Calu3 (cell line): ENCODE measurements at regions not wholly inside any gene's neighbourhood (a gene's known extent, or its start where the extent isn't known, plus 50 kb on each side); places are given as distances from the start of the nearest gene placed in this dataset.
"Not testable (repeated sequence)": the region's sequence is repeated elsewhere in the genome, so short reads cannot be mapped to it uniquely, and the experiment has no call there.

ENCODE experiments used
- BruUV-seq: library from RNA; stranded (reverse); fragments of 400-500 nt; replicated peaks from 2 replicates; lab custom pipeline; 2021; lab: Mats Ljungman, UMichigan
- CTCF ChIA-PET: fragments of 300-600 bp; sonication (Branson Sonifier 250); formaldehyde crosslinking; loops from one replicate; lab custom pipeline; 2022; ENCODE audit warnings: antibody characterized with exemption; lab: Charles Lee
- DNase-seq: peaks from one replicate; pipeline ENCODE4 v3.0.0; 2022
- H3K27ac Mint-ChIP-seq: one replicate; pipeline ENCODE4 v1.8.0; 2022; ENCODE audit warnings: mixed read lengths; ENCODE audit not compliant: unreplicated experiment
- H3K27me3 Mint-ChIP-seq: one replicate; pipeline ENCODE4 v1.8.0; 2022; ENCODE audit warnings: mixed read lengths; ENCODE audit not compliant: unreplicated experiment
- H3K36me3 Mint-ChIP-seq: one replicate; pipeline ENCODE4 v1.8.0; 2022; ENCODE audit warnings: mild to moderate bottlenecking, moderate library complexity, mixed read lengths; ENCODE audit not compliant: insufficient read depth, unreplicated experiment
- H3K4me1 Mint-ChIP-seq: one replicate; pipeline ENCODE4 v1.8.0; 2022; ENCODE audit warnings: mild to moderate bottlenecking, low read depth, mixed read lengths; ENCODE audit not compliant: unreplicated experiment
- H3K4me3 Mint-ChIP-seq: one replicate; pipeline ENCODE4 v1.8.0; 2022; ENCODE audit warnings: mild to moderate bottlenecking, low read depth, moderate library complexity, mixed read lengths; ENCODE audit not compliant: unreplicated experiment
- H3K9me3 Mint-ChIP-seq: one replicate; pipeline ENCODE4 v1.8.0; 2022; ENCODE audit warnings: low read depth, mixed read lengths; ENCODE audit not compliant: unreplicated experiment
- CTCF ChIP-seq: fragments of 200-600 bp; IDR thresholded peaks from one replicate; pipeline ENCODE4 v1.8.0; 2022; ENCODE audit warnings: antibody characterized with exemption; ENCODE audit not compliant: unreplicated experiment
- intact Hi-C: fragments of 100-400 bp; cut with micrococcal nuclease; formaldehyde crosslinking; loops from one replicate; pipeline ENCODE4 v1.10.0; 2022; ENCODE audit not compliant: unreplicated experiment

- no peak for TF ChIP-seq CTCF
- H3K9me3 Mint-ChIP-seq, result peaks cover 11% of the 10 kb centered on the region
- intact Hi-C loops, result no loop called here
- CTCF ChIA-PET, result no interaction called here
- DNase-seq, result no peak
- BruUV-seq, result no TSS peak
- no peaks in the 10 kb centered on the region for H3K4me1 Mint-ChIP-seq
- no peak overlapping the region for H3K4me3 Mint-ChIP-seq
- H3K27me3 Mint-ChIP-seq, result no peaks in the 10 kb centered on the region
- H3K27ac Mint-ChIP-seq, result no peak overlapping the region
- H3K36me3 Mint-ChIP-seq, result no peaks in the 10 kb centered on the region
Measured at GRCh38 chr2:82939211-82939610, 1519.9 kb downstream of the SUCLG1 start.

DNA sequence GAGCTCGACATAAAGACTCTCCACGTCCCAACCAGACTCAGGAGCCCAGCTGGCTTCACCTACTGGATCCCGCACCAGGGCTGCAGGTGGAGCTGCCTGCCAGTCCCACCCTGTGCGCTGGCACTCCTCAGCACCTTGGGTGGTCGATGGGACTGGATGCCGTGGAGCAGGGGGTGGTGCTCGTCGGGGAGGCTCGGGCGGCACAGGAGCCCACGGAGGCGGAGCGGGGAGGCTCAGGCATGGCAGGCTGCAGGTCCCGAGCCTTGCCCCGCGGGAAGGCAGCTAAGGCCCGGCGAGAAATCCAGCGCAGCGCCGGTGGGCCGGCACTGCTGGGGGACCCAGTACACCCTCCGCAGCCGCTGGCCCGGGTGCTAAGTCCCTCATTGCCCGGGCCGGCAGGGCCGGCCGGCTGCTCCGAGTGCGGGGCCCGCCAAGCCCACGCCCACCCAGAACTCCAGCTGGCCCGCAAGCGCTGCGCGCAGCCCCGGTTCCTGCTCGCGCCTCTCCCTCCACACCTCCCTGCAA, 1520.7 kb downstream of the SUCLG1 start:
- H3K4me3 Mint-ChIP-seq, H3K36me3 Mint-ChIP-seq, BruUV-seq, H3K27ac Mint-ChIP-seq, intact Hi-C loops, H3K4me1 Mint-ChIP-seq, H3K27me3 Mint-ChIP-seq, CTCF ChIA-PET, DNase-seq, H3K9me3 Mint-ChIP-seq: not testable (repeated sequence)

DNA sequence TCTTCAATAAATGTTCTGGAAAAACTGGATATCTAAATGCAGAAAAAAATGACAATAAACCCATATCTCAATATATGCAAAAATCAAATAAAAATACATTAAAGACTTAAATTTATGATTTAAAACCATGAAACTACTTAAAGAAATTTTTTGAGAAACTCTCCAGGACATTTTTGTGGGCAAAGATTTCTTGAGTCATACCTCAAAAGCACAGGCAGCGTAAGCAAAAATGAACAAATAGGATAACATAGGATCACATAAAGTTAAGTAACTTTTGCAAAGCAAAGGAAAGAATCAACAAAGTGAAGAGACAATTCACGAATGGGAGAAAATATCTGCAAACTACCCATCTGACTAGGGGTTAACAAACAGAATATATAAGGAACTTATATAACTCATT, 1545.5 kb downstream of the SUCLG1 start:
- CTCF ChIA-PET, result no interaction called here
- H3K9me3 Mint-ChIP-seq, result peaks cover 16% of the 10 kb centered on the region
- intact Hi-C loops, result no loop called here
- no peak for TF ChIP-seq CTCF
- H3K27me3 Mint-ChIP-seq, result no peaks in the 10 kb centered on the region
- H3K4me3 Mint-ChIP-seq, result no peak overlapping the region
- DNase-seq, result no peak
- H3K27ac Mint-ChIP-seq, result no peak overlapping the region
- H3K4me1 Mint-ChIP-seq, result no peaks in the 10 kb centered on the region
- no peaks in the 10 kb centered on the region for H3K36me3 Mint-ChIP-seq
- no TSS peak for BruUV-seq

DNA sequence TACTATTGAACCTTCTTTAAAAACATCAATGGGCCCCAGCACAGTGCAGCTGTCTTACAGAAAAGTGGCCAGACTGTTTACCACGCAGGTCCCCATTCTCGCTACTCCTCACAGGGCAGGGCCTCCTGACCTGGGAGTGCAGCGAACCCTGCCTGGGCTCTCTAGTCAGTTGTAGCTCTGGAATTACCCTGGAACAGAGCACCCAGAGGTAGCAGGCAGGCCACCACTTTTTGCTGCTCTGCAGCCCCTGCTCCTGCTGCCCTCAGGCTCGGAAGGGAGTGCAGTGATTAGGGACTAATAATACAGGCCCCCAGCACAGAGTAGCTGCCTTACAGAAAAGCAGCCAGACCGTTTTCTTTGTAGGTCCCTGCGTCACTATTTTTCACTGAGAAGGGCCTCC, 1563.0 kb downstream of the SUCLG1 start:
- Mint-ChIP-seq H3K27me3 (no peaks in the 10 kb centered on the region), H3K36me3 (no peaks in the 10 kb centered on the region), H3K27ac (no peak overlapping the region), H3K4me1 (no peaks in the 10 kb centered on the region), H3K4me3 (no peak overlapping the region), H3K9me3 (peaks cover 4% of the 10 kb centered on the region)
- intact Hi-C loops, result no loop called here
- BruUV-seq, result no TSS peak
- TF ChIP-seq CTCF, result no peak
- no peak for DNase-seq
- CTCF ChIA-PET, result no interaction called here

DNA sequence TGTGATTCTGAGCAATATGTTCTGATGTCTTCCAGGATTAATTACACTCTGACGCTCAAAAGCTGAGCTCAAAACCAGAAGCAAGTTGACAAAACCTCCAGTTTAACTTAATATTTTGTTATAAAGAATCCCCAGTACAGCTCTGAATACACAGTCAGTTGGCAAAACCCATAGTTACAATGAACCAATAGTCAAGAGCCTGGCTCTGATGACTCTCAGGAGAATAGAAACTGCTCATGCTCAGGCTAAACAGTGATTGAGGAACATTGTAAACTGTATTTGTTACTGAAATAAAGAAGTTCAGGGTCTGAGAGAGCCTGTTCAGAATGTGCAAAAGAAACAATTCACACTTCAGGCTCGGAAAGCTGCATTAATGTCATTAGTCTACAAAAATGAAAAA, 1565.9 kb downstream of the SUCLG1 start:
- CTCF ChIA-PET, result no interaction called here
- Mint-ChIP-seq H3K27me3 (no peaks in the 10 kb centered on the region), H3K4me1 (no peaks in the 10 kb centered on the region), H3K9me3 (no peaks in the 10 kb centered on the region), H3K36me3 (no peaks in the 10 kb centered on the region), H3K27ac (no peak overlapping the region), H3K4me3 (no peak overlapping the region)
- DNase-seq, result no peak
- no peak for TF ChIP-seq CTCF
- no TSS peak for BruUV-seq
- intact Hi-C loops, result no loop called here
